NOMO-1 treated with dmso at 0.1 percent for 144 hours (cell line): ENCODE measurements at regions not wholly inside any gene's neighbourhood (a gene's known extent, or its start where the extent isn't known, plus 50 kb on each side); places are given as distances from the start of the nearest gene placed in this dataset.

Source experiments
- DNase-seq: peaks from one replicate; lab custom pipeline; 2025; ENCODE audit not compliant: unreplicated experiment; lab: John Stamatoyannopoulos, UW

GRCh38 chr10:131785121-131785460 is 115.7 kb upstream of the PPP2R2D start:
- no peak for DNase-seq

GRCh38 chr10:131786756-131787605 is 113.8 kb upstream of the PPP2R2D start:
- DNase-seq: no peak

- DNase-seq: no peak
Measured at GRCh38 chr10:131787961-131788360, 112.8 kb upstream of the PPP2R2D start.

GRCh38 chr10:131788386-131788785 is 112.4 kb upstream of the PPP2R2D start:
- DNase-seq: no peak

- no peak for DNase-seq
Measured at GRCh38 chr10:131789516-131789915, 111.3 kb upstream of the PPP2R2D start.

GRCh38 chr10:131790021-131790420 is 110.8 kb upstream of the PPP2R2D start:
- no peak for DNase-seq

GRCh38 chr10:131792011-131792651 is 108.7 kb upstream of the PPP2R2D start:
- DNase-seq: no peak

GRCh38 chr10:131792809-131793208 is 108.0 kb upstream of the PPP2R2D start:
- DNase-seq: no peak

- no peak for DNase-seq
Measured at GRCh38 chr10:131795761-131796160, 105.0 kb upstream of the PPP2R2D start.

- DNase-seq: no peak
Measured at GRCh38 chr10:131797626-131798025, 103.2 kb upstream of the PPP2R2D start.

- no peak for DNase-seq
Measured at GRCh38 chr10:131799429-131799828, 101.4 kb upstream of the PPP2R2D start.

GRCh38 chr10:131802156-131802915 is 98.5 kb upstream of the PPP2R2D start:
- no peak for DNase-seq

GRCh38 chr10:131802996-131803395 is 97.8 kb upstream of the PPP2R2D start:
- no peak for DNase-seq

- no peak for DNase-seq
Measured at GRCh38 chr10:131803860-131804425, 96.9 kb upstream of the PPP2R2D start.

GRCh38 chr10:131804551-131805295 is 96.1 kb upstream of the PPP2R2D start:
- DNase-seq: no peak

- no peak for DNase-seq
Measured at GRCh38 chr10:131805696-131806095, 95.1 kb upstream of the PPP2R2D start.

GRCh38 chr10:131806146-131806545 is 94.7 kb upstream of the PPP2R2D start:
- DNase-seq: no peak

- no peak for DNase-seq
Measured at GRCh38 chr10:131806646-131807317, 94.0 kb upstream of the PPP2R2D start.

- no peak for DNase-seq
Measured at GRCh38 chr10:131808370-131808930, 92.4 kb upstream of the PPP2R2D start.
